ENCODE measurements at regions not wholly inside any gene's neighbourhood (a gene's known extent, or its start where the extent isn't known, plus 50 kb on each side); places are given as distances from the start of the nearest gene placed in this dataset.
A peak's percentile ranks its signal among the peaks of the same experiment; 100 is the strongest.

GRCh38 chr9:119701651-119702050 is 332.4 kb upstream of the BRINP1 start:
- DNase-seq: no peak
- Mint-ChIP-seq H3K27ac (ENCODE audit: unreplicated experiment) (no peak overlapping the region), H3K4me3 (ENCODE audit: unreplicated experiment) (no peak overlapping the region), H3K9me3 (ENCODE audit: unreplicated experiment) (no peaks in the 10 kb centered on the region), H3K27me3 (ENCODE audit: unreplicated experiment) (no peaks in the 10 kb centered on the region), H3K36me3 (ENCODE audit: unreplicated experiment) (no peaks in the 10 kb centered on the region), H3K4me1 (ENCODE audit: low read depth, unreplicated experiment) (peaks cover 13% of the 10 kb centered on the region)
- no peak for TF ChIP-seq CTCF (IDR thresholded peaks at IDR 0.05; ENCODE audit: partially characterized antibody, unreplicated experiment)

GRCh38 chr9:119698535-119698934 is 329.3 kb upstream of the BRINP1 start:
- no peak overlapping the region for H3K27ac Mint-ChIP-seq (ENCODE audit: unreplicated experiment)
- peaks cover 6% of the 10 kb centered on the region for H3K36me3 Mint-ChIP-seq (ENCODE audit: unreplicated experiment)
- no peak for DNase-seq
- no peaks in the 10 kb centered on the region for H3K9me3 Mint-ChIP-seq (ENCODE audit: unreplicated experiment)
- no peak overlapping the region for H3K4me3 Mint-ChIP-seq (ENCODE audit: unreplicated experiment)
- H3K4me1 Mint-ChIP-seq (ENCODE audit: low read depth, unreplicated experiment): peaks cover 13% of the 10 kb centered on the region
- TF ChIP-seq CTCF (IDR thresholded peaks at IDR 0.05; ENCODE audit: partially characterized antibody, unreplicated experiment): no peak
- H3K27me3 Mint-ChIP-seq (ENCODE audit: unreplicated experiment): no peaks in the 10 kb centered on the region

- peak; percentile 25 for DNase-seq
- Mint-ChIP-seq H3K4me3 (ENCODE audit: unreplicated experiment) (no peak overlapping the region), H3K36me3 (ENCODE audit: unreplicated experiment) (peaks cover 6% of the 10 kb centered on the region), H3K27me3 (ENCODE audit: unreplicated experiment) (no peaks in the 10 kb centered on the region), H3K27ac (ENCODE audit: unreplicated experiment) (no peak overlapping the region), H3K4me1 (ENCODE audit: low read depth, unreplicated experiment) (peaks cover 13% of the 10 kb centered on the region), H3K9me3 (ENCODE audit: unreplicated experiment) (no peaks in the 10 kb centered on the region)
- no peak for TF ChIP-seq CTCF (IDR thresholded peaks at IDR 0.05; ENCODE audit: partially characterized antibody, unreplicated experiment)
Measured at GRCh38 chr9:119697996-119698395, 328.8 kb upstream of the BRINP1 start.

GRCh38 chr9:119689879-119690278 is 320.6 kb upstream of the BRINP1 start:
- no peaks in the 10 kb centered on the region for H3K36me3 Mint-ChIP-seq (ENCODE audit: unreplicated experiment)
- H3K27ac Mint-ChIP-seq (ENCODE audit: unreplicated experiment): no peak overlapping the region
- peaks cover 2% of the 10 kb centered on the region for H3K27me3 Mint-ChIP-seq (ENCODE audit: unreplicated experiment)
- TF ChIP-seq CTCF (IDR thresholded peaks at IDR 0.05; ENCODE audit: partially characterized antibody, unreplicated experiment): no peak
- peaks cover 1% of the 10 kb centered on the region for H3K4me1 Mint-ChIP-seq (ENCODE audit: low read depth, unreplicated experiment)
- no peak overlapping the region for H3K4me3 Mint-ChIP-seq (ENCODE audit: unreplicated experiment)
- DNase-seq: no peak
- no peaks in the 10 kb centered on the region for H3K9me3 Mint-ChIP-seq (ENCODE audit: unreplicated experiment)

- Mint-ChIP-seq H3K9me3 (ENCODE audit: unreplicated experiment) (no peaks in the 10 kb centered on the region), H3K4me3 (ENCODE audit: unreplicated experiment) (no peak overlapping the region), H3K27ac (ENCODE audit: unreplicated experiment) (no peak overlapping the region), H3K36me3 (ENCODE audit: unreplicated experiment) (no peaks in the 10 kb centered on the region), H3K4me1 (ENCODE audit: low read depth, unreplicated experiment) (peaks cover 1% of the 10 kb centered on the region), H3K27me3 (ENCODE audit: unreplicated experiment) (peaks cover 2% of the 10 kb centered on the region)
- no peak for TF ChIP-seq CTCF (IDR thresholded peaks at IDR 0.05; ENCODE audit: partially characterized antibody, unreplicated experiment)
- DNase-seq: no peak
Measured at GRCh38 chr9:119688547-119688946, 319.3 kb upstream of the BRINP1 start.

All from glutamatergic neuron (in vitro differentiated cells).